BJ (cell line): ENCODE measurements at regions not wholly inside any gene's neighbourhood (a gene's known extent, or its start where the extent isn't known, plus 50 kb on each side); places are given as distances from the start of the nearest gene placed in this dataset.
A peak's percentile ranks its signal among the peaks of the same experiment; 100 is the strongest.

ENCODE experiments used
- CTCF ChIA-PET: fragments of 350-600 bp; formaldehyde crosslinking; extraction: SDS; loops from one replicate; lab custom pipeline; 2021; ENCODE audit warnings: antibody characterized with exemption, inconsistent platforms; lab: Yijun Ruan, JAX
- POLR2A ChIA-PET: fragments of 300-600 bp; sonication (Branson Sonifier 250); formaldehyde crosslinking; extraction: SDS; loops from one replicate; lab custom pipeline; 2021; ENCODE audit warnings: antibody characterized with exemption; lab: Charles Lee
- DNase-seq: peaks from one replicate; pipeline ENCODE4 v3.0.0-alpha.2; 2011; ENCODE audit warnings: low read depth
- H3K27me3 ChIP-seq: 2 replicates; pipeline ENCODE4 v1.6.0; 2011; ENCODE audit warnings: low read length; ENCODE audit not compliant: control insufficient read depth, insufficient read depth
- H3K36me3 ChIP-seq: 2 replicates; pipeline ENCODE4 v1.5.1; 2011; ENCODE audit warnings: low read length; ENCODE audit not compliant: control insufficient read depth, insufficient read depth
- H3K4me3 ChIP-seq: 2 replicates; pipeline ENCODE4 v1.5.1; 2011; ENCODE audit warnings: low read depth, mild to moderate bottlenecking, control low read depth, low read length
- CTCF ChIP-seq: IDR thresholded peaks from 2 replicates; pipeline ENCODE4 v1.5.1; 2011; ENCODE audit warnings: low read depth, mild to moderate bottlenecking, control low read depth, inconsistent platforms, low read length, moderate library complexity; ENCODE audit not compliant: insufficient read depth

DNA sequence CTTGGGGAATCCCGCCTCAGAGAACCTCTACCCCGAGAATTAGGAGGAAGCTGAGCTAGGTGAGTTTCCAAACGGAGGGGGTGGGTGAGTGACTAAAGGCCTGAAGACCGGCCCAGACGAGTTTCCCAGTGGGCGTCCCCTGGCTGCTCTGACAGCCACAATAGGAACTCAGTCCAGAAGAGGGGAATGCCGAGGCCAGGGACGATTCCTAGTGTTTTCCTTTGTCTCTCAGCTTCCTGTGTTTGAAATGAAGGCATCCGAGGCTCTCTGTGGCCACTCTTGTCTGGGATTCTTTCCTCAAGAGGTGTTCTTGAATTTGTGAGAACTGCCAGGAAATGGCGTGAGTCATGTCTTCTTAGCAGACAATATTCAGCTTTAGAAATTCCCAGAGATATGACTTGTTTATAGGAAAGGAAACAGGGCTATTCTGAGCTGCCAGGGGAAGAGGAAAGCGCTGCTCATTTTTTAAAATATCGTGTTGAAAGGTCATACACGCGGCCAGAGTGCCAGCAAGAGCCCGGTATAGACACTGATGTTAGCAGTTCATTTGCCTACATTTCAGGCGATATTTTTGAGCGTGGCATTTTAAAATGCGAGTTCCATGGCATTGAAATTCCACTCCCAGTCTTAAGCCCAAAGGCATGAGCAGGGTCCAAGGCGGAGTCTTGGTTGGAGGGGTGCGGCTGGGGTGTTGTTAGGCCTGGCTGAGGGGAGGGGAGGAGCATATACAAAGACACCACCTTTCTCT lies 169.1 kb upstream of the KLF7 start:
- H3K4me3 ChIP-seq, result peak overlapping the region; percentile 22
- ChIA-PET CTCF (interaction anchor here (0.6 to 1.0 kb wide), 2 partner anchors 8 to 9 kb away, joined by 3 to 4 read pairs; no protein-coding TSS in a partner anchor), POLR2A (interaction anchor here (0.6 to 1.7 kb wide), 5 partner anchors 76 to 489 kb away, joined by 3 to 4 read pairs (median 3); partner anchors contain the start of gene KLF7)
- H3K27me3 ChIP-seq, result no peaks in the 10 kb centered on the region
- DNase-seq, result peak; percentile 95
- no peak for TF ChIP-seq CTCF
- no peaks in the 10 kb centered on the region for H3K36me3 ChIP-seq

DNA sequence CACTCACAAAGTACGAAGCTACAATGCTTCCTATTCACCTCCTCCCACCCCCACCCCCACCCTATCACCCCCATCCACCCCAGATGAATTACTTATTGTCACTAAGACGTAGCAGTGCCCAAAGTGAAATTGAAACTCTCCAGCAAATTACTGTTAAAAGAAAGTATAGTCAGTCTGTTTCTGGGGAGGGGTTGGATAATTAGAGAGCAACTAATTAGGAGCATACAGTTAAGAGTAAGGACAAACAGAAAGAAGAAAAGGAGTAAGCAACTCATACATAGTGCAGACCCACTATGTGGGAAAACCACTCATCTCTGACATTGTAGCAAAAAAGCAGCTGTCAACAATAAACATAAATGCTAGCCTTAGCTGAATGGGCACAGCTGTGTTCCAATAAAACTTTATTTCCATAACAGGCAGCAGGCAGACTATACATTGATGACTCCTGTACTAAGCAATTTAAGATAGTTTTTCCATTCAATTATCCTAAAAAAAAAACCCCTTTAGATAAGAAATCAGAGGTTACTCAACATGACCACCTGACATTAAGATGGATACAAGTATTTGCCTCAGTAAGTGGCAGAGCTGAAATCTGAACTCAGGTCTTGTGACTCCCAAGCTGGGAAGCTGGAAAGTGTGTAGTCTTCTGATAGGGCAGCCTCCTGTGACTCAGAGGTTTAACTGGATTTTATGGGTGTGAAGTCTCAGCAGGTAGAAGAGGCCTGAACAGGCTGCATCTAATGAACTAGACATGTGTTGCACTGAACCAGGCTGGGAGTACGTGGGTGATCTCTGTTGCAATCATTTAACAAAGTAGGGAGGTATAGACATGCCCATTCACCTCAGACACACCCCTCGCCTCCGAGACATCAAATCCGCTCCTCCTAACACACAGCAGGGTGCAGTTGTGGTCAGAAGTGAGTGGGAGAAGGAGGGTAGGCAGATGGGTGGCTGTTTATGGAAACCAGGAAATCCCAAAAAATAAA lies 171.8 kb upstream of the KLF7 start:
- POLR2A ChIA-PET, result interaction anchor here (0.6 kb wide), 1 partner anchor 220 kb away, joined by 3 read pairs; no protein-coding TSS in a partner anchor
- no peak for DNase-seq
- TF ChIP-seq CTCF, result no peak

GRCh38 chr2:207338220-207338607 lies 172.5 kb upstream of the KLF7 start:
- no peaks in the 10 kb centered on the region for H3K36me3 ChIP-seq
- no peak for DNase-seq
- no peaks in the 10 kb centered on the region for H3K27me3 ChIP-seq
- POLR2A ChIA-PET, result interaction anchor here (0.6 kb wide), 1 partner anchor 219 kb away, joined by 3 read pairs; no protein-coding TSS in a partner anchor
- TF ChIP-seq CTCF, result no peak
- CTCF ChIA-PET, result interaction anchor here (0.6 to 1.3 kb wide), 4 partner anchors 26 to 152 kb away, joined by 3 to 5 read pairs (median 4); no protein-coding TSS in a partner anchor
- H3K4me3 ChIP-seq, result no peak overlapping the region

More for the DNA sequence above, 171.8 kb upstream of the KLF7 start:
- CTCF ChIA-PET, result interaction anchor here (0.8 to 1.3 kb wide), 2 partner anchors 27 to 55 kb away, joined by 3 to 5 read pairs; no protein-coding TSS in a partner anchor
- H3K4me3 ChIP-seq, result no peak overlapping the region
- H3K36me3 ChIP-seq, result no peaks in the 10 kb centered on the region
- H3K27me3 ChIP-seq, result no peaks in the 10 kb centered on the region

- Histone ChIP-seq H3K4me3 (no peak overlapping the region), H3K36me3 (no peaks in the 10 kb centered on the region), H3K27me3 (no peaks in the 10 kb centered on the region)
- CTCF ChIA-PET, result interaction anchor here (0.6 to 1.3 kb wide), 5 partner anchors 26 to 292 kb away, joined by 3 to 5 read pairs (median 3); no protein-coding TSS in a partner anchor
- POLR2A ChIA-PET, result no interaction called here
- no peak for TF ChIP-seq CTCF
- no peak for DNase-seq
Measured at GRCh38 chr2:207338610-207339009, 172.9 kb upstream of the KLF7 start.
